Progenitor cell of endocrine pancreas (in vitro differentiated cells): ENCODE measurements at regions not wholly inside any gene's neighbourhood (a gene's known extent, or its start where the extent isn't known, plus 50 kb on each side); places are given as distances from the start of the nearest gene placed in this dataset.
"Not testable (repeated sequence)": the region's sequence is repeated elsewhere in the genome, so short reads cannot be mapped to it uniquely, and the experiment has no call there.

Source experiments
- DNase-seq: peaks from one replicate; pipeline ENCODE4 v3.0.0; 2021; ENCODE audit warnings: low spot score; ENCODE audit not compliant: unreplicated experiment
- H3K27ac Mint-ChIP-seq: 2 replicates; pipeline ENCODE4 v1.8.0; 2021; ENCODE audit warnings: mild to moderate bottlenecking, moderate library complexity, mixed read lengths
- H3K27me3 Mint-ChIP-seq: 2 replicates; pipeline ENCODE4 v1.8.0; 2021; ENCODE audit warnings: mixed read lengths
- H3K36me3 Mint-ChIP-seq: 2 replicates; pipeline ENCODE4 v1.8.0; 2022; ENCODE audit warnings: mixed read lengths; ENCODE audit not compliant: insufficient read depth
- H3K4me1 Mint-ChIP-seq: 2 replicates; pipeline ENCODE4 v1.8.0; 2021; ENCODE audit warnings: low read depth, mixed read lengths
- H3K4me3 Mint-ChIP-seq: 2 replicates; pipeline ENCODE4 v1.8.0; 2021; ENCODE audit warnings: low read depth, mild to moderate bottlenecking, moderate library complexity, mixed read lengths
- H3K9me3 Mint-ChIP-seq: 2 replicates; pipeline ENCODE4 v1.8.0; 2021; ENCODE audit warnings: low read depth, mixed read lengths
- TF ChIP-seq, protein P1 (sequence below): fragments of 200-600 bp; sonication (generic); IDR thresholded peaks from one replicate; pipeline ENCODE4 v1.5.0; 2021; ENCODE audit warnings: antibody characterized with exemption, mild to moderate bottlenecking; ENCODE audit not compliant: unreplicated experiment

DNA sequence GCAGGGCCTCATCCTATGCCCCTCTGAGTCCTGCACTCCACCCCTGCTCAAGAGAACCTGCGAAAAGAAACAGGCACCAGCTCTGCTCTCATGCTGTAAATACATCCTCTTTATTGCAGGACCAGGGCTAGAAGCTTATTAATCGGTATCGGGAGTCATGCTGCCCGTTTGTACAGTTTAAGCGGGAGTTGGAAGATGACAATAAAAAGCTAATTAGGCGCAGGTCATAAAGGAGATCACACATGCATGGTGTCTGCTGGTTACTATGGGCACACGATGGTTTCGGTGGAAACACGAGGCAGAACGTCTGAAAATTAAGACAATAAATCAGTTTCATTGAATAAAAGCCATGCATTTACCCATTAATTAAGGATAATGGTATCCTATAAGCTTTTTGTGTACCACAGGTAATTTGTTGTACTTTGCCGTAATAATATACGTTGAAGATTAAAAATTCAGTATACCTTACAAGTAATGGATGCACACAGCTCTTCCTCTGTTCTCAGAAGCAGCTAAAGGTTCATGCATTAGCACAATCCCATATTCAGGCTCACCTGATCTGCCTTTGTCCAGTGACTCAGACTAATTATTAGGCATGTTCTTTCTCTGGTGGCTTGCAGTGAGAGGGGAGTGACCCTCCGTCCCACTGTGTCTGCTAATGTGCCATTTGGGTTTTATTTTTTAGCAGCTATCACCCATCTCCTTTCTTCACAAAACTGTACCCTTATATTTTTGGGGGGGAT, 406.0 kb downstream of the TSHZ3 start:
- H3K27me3 Mint-ChIP-seq, result peaks cover 34% of the 10 kb centered on the region
- H3K36me3 Mint-ChIP-seq, result no peaks in the 10 kb centered on the region
- TF ChIP-seq, protein P1, sequence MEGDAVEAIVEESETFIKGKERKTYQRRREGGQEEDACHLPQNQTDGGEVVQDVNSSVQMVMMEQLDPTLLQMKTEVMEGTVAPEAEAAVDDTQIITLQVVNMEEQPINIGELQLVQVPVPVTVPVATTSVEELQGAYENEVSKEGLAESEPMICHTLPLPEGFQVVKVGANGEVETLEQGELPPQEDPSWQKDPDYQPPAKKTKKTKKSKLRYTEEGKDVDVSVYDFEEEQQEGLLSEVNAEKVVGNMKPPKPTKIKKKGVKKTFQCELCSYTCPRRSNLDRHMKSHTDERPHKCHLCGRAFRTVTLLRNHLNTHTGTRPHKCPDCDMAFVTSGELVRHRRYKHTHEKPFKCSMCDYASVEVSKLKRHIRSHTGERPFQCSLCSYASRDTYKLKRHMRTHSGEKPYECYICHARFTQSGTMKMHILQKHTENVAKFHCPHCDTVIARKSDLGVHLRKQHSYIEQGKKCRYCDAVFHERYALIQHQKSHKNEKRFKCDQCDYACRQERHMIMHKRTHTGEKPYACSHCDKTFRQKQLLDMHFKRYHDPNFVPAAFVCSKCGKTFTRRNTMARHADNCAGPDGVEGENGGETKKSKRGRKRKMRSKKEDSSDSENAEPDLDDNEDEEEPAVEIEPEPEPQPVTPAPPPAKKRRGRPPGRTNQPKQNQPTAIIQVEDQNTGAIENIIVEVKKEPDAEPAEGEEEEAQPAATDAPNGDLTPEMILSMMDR, result no peak
- no peak overlapping the region for H3K4me3 Mint-ChIP-seq
- H3K27ac Mint-ChIP-seq, result no peak overlapping the region
- peaks cover 3% of the 10 kb centered on the region for H3K9me3 Mint-ChIP-seq
- H3K4me1 Mint-ChIP-seq, result no peaks in the 10 kb centered on the region
- no peak for DNase-seq

DNA sequence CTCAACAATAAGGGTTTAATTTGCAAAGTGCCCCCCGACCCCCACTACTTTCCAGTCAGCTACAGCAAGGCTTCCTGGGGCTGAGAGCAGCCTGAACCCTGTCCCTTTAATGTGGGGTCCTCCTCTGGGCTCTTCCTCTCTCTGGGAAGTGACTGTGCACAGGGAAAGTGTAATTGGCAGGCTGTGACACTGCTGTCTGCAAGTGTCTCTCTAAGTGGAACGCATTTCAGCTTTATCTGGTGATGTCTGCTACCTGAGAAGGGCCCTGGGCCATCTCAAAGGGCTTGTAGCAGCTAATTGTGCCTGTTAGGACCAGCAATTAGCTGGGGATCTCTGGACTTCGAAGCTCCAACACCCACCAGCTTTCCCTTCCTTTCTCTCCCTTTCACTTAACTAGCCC, 406.6 kb downstream of the TSHZ3 start:
- DNase-seq, result no peak
- Mint-ChIP-seq H3K4me1 (no peaks in the 10 kb centered on the region), H3K4me3 (no peak overlapping the region), H3K27ac (no peak overlapping the region), H3K36me3 (no peaks in the 10 kb centered on the region), H3K27me3 (peaks cover 34% of the 10 kb centered on the region), H3K9me3 (peaks cover 3% of the 10 kb centered on the region)
- TF ChIP-seq, protein P1, result no peak

DNA sequence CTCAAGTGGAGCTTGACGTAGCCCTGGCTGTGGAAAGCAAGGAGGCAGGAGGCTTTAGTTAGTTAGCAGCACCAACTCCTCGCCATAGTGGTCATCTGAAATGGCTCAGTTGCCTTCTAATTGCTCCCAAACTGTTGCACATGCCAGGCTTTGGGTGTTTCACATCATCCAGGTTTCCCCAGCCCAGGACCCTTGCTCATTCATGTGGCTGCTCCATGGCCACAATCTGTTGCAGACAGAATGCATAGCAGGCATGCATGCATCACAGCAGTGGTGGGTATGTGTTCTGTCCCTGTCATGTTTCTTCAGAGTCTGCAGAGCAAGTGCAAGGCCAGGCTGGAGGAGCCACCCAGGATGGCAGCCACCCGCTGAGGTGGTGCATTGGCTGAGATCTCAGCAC, 407.6 kb downstream of the TSHZ3 start:
- H3K4me3 Mint-ChIP-seq, result no peak overlapping the region
- DNase-seq, result no peak
- no peak overlapping the region for H3K27ac Mint-ChIP-seq
- TF ChIP-seq, protein P1, result no peak
- H3K4me1 Mint-ChIP-seq, result no peaks in the 10 kb centered on the region
- peaks cover 34% of the 10 kb centered on the region for H3K27me3 Mint-ChIP-seq
- no peaks in the 10 kb centered on the region for H3K36me3 Mint-ChIP-seq
- peaks cover 3% of the 10 kb centered on the region for H3K9me3 Mint-ChIP-seq

DNA sequence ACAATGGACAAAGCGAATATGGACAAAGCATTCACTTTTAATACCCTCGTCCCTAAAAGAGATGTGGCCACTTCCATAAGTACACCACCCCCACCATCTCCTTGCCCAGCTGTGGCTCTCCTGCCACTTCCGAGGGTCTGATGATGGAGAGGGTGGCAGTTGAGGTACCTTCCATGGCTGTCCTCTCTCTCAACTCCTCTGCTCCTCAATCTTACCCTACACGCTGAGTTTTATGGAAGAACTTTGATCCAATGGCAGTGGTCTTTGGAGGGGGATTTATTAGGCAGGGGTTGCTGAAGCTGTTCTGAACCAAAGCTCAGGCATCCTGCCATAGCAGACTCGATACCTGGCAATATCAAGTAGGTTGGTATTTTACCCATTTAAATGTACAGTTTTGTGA, 413.0 kb downstream of the TSHZ3 start:
- peaks cover 3% of the 10 kb centered on the region for H3K9me3 Mint-ChIP-seq
- H3K4me3 Mint-ChIP-seq, result no peak overlapping the region
- no peak for DNase-seq
- no peaks in the 10 kb centered on the region for H3K36me3 Mint-ChIP-seq
- H3K4me1 Mint-ChIP-seq, result no peaks in the 10 kb centered on the region
- H3K27ac Mint-ChIP-seq, result no peak overlapping the region
- TF ChIP-seq, protein P1, result no peak
- peaks cover 6% of the 10 kb centered on the region for H3K27me3 Mint-ChIP-seq

DNA sequence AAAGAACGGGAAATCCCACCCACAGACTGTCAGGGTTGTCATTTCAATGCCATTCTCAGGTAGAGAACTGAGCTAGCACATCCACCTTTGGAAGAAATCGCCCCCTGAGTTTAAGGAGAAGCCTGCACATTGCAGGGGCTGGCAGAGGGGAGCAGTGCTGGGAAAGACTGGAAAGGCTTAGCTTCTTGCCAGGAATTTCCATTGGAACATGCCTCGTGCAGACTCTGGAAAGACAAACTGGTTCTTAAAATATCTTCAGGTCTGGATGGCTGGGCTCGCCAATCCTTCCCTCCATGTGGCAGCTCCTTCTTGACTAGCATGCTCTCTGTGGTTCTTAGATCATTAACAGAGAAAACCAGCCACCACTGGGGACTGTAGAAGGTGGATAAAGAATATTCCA, 414.1 kb downstream of the TSHZ3 start:
- Mint-ChIP-seq H3K4me1 (no peaks in the 10 kb centered on the region), H3K9me3 (peaks cover 2% of the 10 kb centered on the region), H3K27ac (no peak overlapping the region), H3K4me3 (no peak overlapping the region), H3K36me3 (no peaks in the 10 kb centered on the region), H3K27me3 (peaks cover 2% of the 10 kb centered on the region)
- DNase-seq, result no peak
- TF ChIP-seq, protein P1, result no peak

DNA sequence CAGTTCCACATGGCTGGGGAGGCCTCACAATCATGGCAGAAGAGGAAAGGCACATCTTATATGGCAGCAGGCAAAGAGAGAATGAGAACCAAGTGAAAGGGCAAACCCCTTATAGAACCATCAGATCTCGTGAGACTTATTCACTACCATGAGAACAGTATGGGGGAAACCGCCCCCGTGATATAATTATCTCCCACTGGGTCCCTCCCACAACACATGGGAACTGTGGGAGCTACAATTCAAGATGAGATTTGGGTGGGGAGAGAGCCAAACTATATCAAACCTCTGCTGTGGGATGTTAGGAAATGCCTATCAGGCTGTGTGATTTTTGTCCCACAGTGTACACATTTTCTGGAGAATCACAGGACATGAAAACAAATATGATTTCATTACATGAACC, 415.8 kb downstream of the TSHZ3 start:
- not testable (repeated sequence) for H3K9me3 Mint-ChIP-seq, H3K36me3 Mint-ChIP-seq, H3K27ac Mint-ChIP-seq, H3K4me3 Mint-ChIP-seq, DNase-seq, H3K27me3 Mint-ChIP-seq, H3K4me1 Mint-ChIP-seq
